ENCODE measurements at regions not wholly inside any gene's neighbourhood (a gene's known extent, or its start where the extent isn't known, plus 50 kb on each side); places are given as distances from the start of the nearest gene placed in this dataset.
A peak's percentile ranks its signal among the peaks of the same experiment; 100 is the strongest.

- H3K27ac Mint-ChIP-seq (ENCODE audit: unreplicated experiment): no peak overlapping the region
- H3K36me3 Mint-ChIP-seq (ENCODE audit: insufficient read depth, unreplicated experiment): no peaks in the 10 kb centered on the region
- CTCF ChIA-PET: no interaction called here
- no peaks in the 10 kb centered on the region for H3K9me3 Mint-ChIP-seq (ENCODE audit: low read depth, unreplicated experiment)
- H3K4me1 Mint-ChIP-seq (ENCODE audit: low read depth, unreplicated experiment): peaks cover 7% of the 10 kb centered on the region
- H3K4me3 Mint-ChIP-seq (ENCODE audit: low read depth, unreplicated experiment): no peak overlapping the region
- TF ChIP-seq CTCF (IDR thresholded peaks at IDR 0.05; ENCODE audit: unreplicated experiment): no peak
- no peaks in the 10 kb centered on the region for H3K27me3 Mint-ChIP-seq (ENCODE audit: unreplicated experiment)
- BruUV-seq (replicated peaks): no TSS peak
- DNase-seq: no peak
- intact Hi-C loops (cut with micrococcal nuclease; ENCODE audit: unreplicated experiment): no loop called here
These were observed 488.4 kb downstream of the ENC1 start for GRCh38 chr5:74152136-74152535.

- DNase-seq: peak; percentile 31
- Mint-ChIP-seq H3K27ac (ENCODE audit: unreplicated experiment) (no peak overlapping the region), H3K9me3 (ENCODE audit: low read depth, unreplicated experiment) (no peaks in the 10 kb centered on the region), H3K36me3 (ENCODE audit: insufficient read depth, unreplicated experiment) (no peaks in the 10 kb centered on the region), H3K4me1 (ENCODE audit: low read depth, unreplicated experiment) (peaks cover 7% of the 10 kb centered on the region), H3K27me3 (ENCODE audit: unreplicated experiment) (no peaks in the 10 kb centered on the region), H3K4me3 (ENCODE audit: low read depth, unreplicated experiment) (no peak overlapping the region)
- CTCF ChIA-PET: no interaction called here
- intact Hi-C loops (cut with micrococcal nuclease; ENCODE audit: unreplicated experiment): no loop called here
- no TSS peak for BruUV-seq (replicated peaks)
- no peak for TF ChIP-seq CTCF (IDR thresholded peaks at IDR 0.05; ENCODE audit: unreplicated experiment)
These were observed 491.1 kb downstream of the ENC1 start for GRCh38 chr5:74149395-74149794.

GRCh38 chr5:74148321-74148720 is 492.2 kb downstream of the ENC1 start:
- Mint-ChIP-seq H3K27me3 (ENCODE audit: unreplicated experiment) (peaks cover 10% of the 10 kb centered on the region), H3K4me1 (ENCODE audit: low read depth, unreplicated experiment) (peaks cover 9% of the 10 kb centered on the region), H3K4me3 (ENCODE audit: low read depth, unreplicated experiment) (no peak overlapping the region), H3K27ac (ENCODE audit: unreplicated experiment) (no peak overlapping the region), H3K36me3 (ENCODE audit: insufficient read depth, unreplicated experiment) (no peaks in the 10 kb centered on the region), H3K9me3 (ENCODE audit: low read depth, unreplicated experiment) (no peaks in the 10 kb centered on the region)
- BruUV-seq (replicated peaks): no TSS peak
- no peak for DNase-seq
- CTCF ChIA-PET: interaction anchor here (0.6 kb wide), 1 partner anchor 244 kb away, joined by 3 read pairs; no protein-coding TSS in a partner anchor
- TF ChIP-seq CTCF (IDR thresholded peaks at IDR 0.05; ENCODE audit: unreplicated experiment): no peak
- intact Hi-C loops (cut with micrococcal nuclease; ENCODE audit: unreplicated experiment): no loop called here

GRCh38 chr5:74146796-74147195 is 493.7 kb downstream of the ENC1 start:
- H3K36me3 Mint-ChIP-seq (ENCODE audit: insufficient read depth, unreplicated experiment): no peaks in the 10 kb centered on the region
- intact Hi-C loops (cut with micrococcal nuclease; ENCODE audit: unreplicated experiment): no loop called here
- H3K4me1 Mint-ChIP-seq (ENCODE audit: low read depth, unreplicated experiment): peaks cover 14% of the 10 kb centered on the region
- no peak overlapping the region for H3K27ac Mint-ChIP-seq (ENCODE audit: unreplicated experiment)
- no TSS peak for BruUV-seq (replicated peaks)
- DNase-seq: no peak
- no peak overlapping the region for H3K4me3 Mint-ChIP-seq (ENCODE audit: low read depth, unreplicated experiment)
- CTCF ChIA-PET: no interaction called here
- no peak for TF ChIP-seq CTCF (IDR thresholded peaks at IDR 0.05; ENCODE audit: unreplicated experiment)
- H3K9me3 Mint-ChIP-seq (ENCODE audit: low read depth, unreplicated experiment): no peaks in the 10 kb centered on the region
- peaks cover 14% of the 10 kb centered on the region for H3K27me3 Mint-ChIP-seq (ENCODE audit: unreplicated experiment)

Measured in Calu3 (cell line).